ENCODE measurements at regions not wholly inside any gene's neighbourhood (a gene's known extent, or its start where the extent isn't known, plus 50 kb on each side); places are given as distances from the start of the nearest gene placed in this dataset.
"Not testable (repeated sequence)": the region's sequence is repeated elsewhere in the genome, so short reads cannot be mapped to it uniquely, and the experiment has no call there.

DNA sequence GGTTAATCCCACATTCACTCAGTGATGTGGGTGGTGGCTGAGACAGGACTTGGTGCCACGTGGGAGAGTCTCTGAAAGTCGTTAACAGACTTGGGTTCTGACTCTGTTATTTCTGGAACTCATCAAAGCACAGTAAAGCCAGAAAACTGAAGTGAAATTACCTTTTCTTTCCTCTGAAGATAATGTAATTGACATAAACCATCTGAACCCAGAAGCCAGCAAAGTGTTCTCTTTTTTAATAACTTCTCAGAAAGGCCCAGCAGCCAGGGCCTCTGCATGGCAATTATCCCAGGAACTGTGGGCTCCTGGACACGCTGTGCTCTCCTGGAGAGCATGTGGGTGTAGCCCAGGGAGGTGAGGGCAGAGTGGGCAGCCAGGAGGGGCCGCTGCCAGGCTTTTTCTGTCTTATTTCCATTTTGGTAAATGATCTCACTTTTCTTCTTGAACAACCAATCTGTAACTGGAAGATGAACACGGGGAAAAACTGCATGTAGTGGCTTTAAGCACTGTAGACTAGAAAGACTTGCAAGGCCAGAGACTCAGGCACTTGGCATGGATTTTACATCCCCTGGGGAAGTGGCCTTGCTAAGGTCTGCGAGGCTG lies 444.1 kb upstream of the TMEM132C start:
- TF ChIP-seq, protein P1, sequence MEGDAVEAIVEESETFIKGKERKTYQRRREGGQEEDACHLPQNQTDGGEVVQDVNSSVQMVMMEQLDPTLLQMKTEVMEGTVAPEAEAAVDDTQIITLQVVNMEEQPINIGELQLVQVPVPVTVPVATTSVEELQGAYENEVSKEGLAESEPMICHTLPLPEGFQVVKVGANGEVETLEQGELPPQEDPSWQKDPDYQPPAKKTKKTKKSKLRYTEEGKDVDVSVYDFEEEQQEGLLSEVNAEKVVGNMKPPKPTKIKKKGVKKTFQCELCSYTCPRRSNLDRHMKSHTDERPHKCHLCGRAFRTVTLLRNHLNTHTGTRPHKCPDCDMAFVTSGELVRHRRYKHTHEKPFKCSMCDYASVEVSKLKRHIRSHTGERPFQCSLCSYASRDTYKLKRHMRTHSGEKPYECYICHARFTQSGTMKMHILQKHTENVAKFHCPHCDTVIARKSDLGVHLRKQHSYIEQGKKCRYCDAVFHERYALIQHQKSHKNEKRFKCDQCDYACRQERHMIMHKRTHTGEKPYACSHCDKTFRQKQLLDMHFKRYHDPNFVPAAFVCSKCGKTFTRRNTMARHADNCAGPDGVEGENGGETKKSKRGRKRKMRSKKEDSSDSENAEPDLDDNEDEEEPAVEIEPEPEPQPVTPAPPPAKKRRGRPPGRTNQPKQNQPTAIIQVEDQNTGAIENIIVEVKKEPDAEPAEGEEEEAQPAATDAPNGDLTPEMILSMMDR (IDR thresholded peaks at IDR 0.05) = no peak
- TF ChIP-seq ZFX (IDR thresholded peaks at IDR 0.05; ENCODE audit: borderline replicate concordance) = no peak
- no peak overlapping the region for H3K27ac ChIP-seq

DNA sequence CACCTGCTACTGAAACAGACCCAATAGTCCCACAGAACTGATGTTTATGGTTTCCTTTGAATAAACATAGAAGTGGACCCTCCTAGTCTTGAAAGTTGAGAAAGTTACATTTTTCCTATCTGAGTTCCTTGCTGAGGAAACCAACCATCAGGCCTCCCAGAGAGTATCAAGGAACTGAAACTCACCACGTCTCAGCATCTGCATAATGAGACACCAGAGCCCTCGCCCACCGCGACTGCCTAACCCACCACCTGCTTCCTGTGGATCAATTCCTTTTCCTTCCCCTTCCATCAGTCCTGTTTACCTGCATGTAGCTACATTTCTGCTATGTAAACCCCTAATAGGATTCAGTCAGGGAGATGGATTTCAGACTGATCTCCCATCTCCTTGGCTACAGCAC lies 443.2 kb upstream of the TMEM132C start:
- no peak for TF ChIP-seq ZFX (IDR thresholded peaks at IDR 0.05; ENCODE audit: borderline replicate concordance)
- TF ChIP-seq, protein P1 (IDR thresholded peaks at IDR 0.05) = no peak
- no peak overlapping the region for H3K27ac ChIP-seq

DNA sequence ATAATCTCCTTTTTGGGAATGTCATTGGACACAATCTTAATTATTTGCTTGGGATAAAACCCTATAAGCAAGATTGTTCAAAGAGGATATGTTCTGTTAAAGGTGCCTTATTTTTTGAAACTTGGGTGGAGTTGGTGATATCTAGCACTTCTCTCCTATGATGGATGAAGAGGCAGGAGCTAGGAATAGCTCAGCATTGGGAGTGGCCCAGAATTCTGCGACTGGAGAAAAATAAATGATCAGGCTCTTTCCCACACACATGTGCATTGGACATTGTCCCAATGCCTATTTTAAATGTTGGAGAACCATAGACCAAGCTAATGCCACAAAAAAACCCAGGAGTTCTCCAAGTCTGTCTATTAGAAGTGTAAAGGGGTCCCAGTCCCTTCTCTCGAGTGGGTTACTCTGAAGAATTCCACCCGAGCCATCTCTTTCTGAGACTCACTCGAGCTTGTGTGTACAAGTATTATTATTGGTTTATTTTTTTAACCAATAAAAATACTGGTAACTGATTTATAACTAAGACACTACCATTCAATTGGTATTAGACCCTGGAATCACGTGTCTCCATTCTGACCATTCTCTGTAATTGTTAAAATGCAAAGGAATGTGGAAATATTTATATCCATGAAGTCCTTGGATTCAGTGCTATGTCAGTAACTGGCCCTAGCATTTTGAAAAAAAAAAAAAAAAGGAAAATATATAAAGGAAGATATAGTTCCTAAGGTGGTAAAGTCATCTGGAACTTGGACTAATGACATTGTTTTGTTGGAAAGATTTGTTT lies 437.5 kb upstream of the TMEM132C start:
- no peak overlapping the region for H3K27ac ChIP-seq
- TF ChIP-seq, protein P1 (IDR thresholded peaks at IDR 0.05) = no peak
- TF ChIP-seq ZFX (IDR thresholded peaks at IDR 0.05; ENCODE audit: borderline replicate concordance) = no peak

DNA sequence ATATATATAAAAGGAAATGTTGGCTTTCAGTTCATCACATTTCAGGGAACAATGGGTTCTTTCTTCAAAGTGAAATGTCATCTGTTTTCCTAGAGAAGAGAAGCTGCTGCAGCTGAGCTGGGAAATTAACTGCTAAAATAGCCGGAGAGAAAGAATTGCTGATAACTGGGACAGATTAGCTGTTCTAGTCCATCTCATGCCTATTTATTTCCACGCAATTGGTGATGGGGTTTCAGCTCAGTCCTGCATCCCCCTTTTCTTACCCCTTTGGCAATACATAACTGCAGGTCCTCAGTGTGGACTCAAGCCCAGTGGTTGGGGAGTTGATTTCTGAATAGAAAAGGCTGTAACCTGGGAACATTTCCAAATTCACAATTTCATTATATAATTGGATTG lies 436.9 kb upstream of the TMEM132C start:
- TF ChIP-seq ZFX (IDR thresholded peaks at IDR 0.05; ENCODE audit: borderline replicate concordance) = no peak
- TF ChIP-seq, protein P1 (IDR thresholded peaks at IDR 0.05) = no peak
- no peak overlapping the region for H3K27ac ChIP-seq

DNA sequence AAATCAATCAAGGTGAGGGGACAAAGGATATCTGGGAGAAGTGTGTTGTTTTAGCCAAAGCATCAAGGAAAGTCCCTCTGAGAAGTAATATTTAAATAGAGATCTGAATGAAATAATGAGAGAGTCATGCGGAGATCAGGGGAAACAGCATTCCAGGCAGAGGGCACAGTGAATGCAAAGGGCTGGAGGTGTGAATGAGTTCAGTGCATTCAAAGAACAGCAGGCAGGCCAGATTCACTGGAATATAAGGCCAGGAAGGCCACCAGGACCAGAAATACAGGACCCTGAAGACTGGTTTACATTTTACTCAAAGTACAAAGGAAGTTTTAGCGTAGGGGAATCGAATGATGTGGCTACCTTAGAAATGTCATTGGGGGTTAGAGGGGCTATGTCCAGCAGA lies 436.2 kb upstream of the TMEM132C start:
- H3K27ac ChIP-seq = no peak overlapping the region
- no peak for TF ChIP-seq ZFX (IDR thresholded peaks at IDR 0.05; ENCODE audit: borderline replicate concordance)
- TF ChIP-seq, protein P1 (IDR thresholded peaks at IDR 0.05) = no peak

DNA sequence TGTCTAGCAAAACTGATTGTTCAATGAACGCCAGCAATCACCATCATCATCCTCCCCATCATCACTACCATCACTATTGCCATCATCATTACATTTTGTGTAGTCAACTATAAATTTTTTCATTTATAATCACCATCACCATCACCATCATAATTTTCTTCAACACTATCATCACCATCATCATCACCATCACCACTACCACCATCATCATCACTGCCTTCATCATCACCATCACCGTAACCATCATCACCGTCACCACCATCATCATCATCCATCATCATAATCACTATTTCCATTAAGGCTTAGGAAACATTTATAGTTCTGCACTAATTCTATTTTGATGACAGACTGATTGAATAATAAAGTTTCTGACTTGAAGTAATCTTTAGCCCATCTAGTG lies 434.8 kb upstream of the TMEM132C start:
- no peak for TF ChIP-seq ZFX (IDR thresholded peaks at IDR 0.05; ENCODE audit: borderline replicate concordance)
- TF ChIP-seq, protein P1 (IDR thresholded peaks at IDR 0.05) = no peak
- H3K27ac ChIP-seq = no peak overlapping the region

DNA sequence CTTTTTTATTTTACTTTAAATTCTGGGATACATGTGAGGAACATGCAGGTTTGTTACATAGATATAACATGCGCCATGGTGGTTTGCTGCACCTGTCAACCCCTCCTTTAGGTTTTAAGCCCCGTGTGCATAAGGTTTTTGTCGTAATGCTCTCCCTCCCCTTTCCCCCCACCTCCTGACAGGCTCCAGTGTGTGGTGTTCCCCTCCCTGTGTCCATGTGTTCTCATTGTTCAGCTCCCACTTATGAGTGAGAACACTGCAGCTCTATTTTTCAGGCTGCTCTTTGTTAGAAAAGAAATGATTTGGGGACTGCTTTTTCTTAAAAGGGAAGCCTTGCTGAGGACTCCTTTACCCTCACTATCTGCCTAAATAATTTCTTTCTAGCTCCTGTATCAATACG lies 430.2 kb upstream of the TMEM132C start:
- H3K27ac ChIP-seq = not testable (repeated sequence)
